H9 (cell line): ENCODE measurements at regions not wholly inside any gene's neighbourhood (a gene's known extent, or its start where the extent isn't known, plus 50 kb on each side); places are given as distances from the start of the nearest gene placed in this dataset.

Experiments
- DNase-seq: peaks from one replicate; pipeline ENCODE4 v3.0.0-alpha.2; 2017
- H2AFZ ChIP-seq: one replicate; pipeline ENCODE4 v1.6.1; 2013; ENCODE audit warnings: mild to moderate bottlenecking, low read length, control low read depth, moderate library complexity
- H2AK5ac ChIP-seq: 2 replicates; pipeline ENCODE4 v1.6.1; 2013; ENCODE audit warnings: low read length, control low read depth, mixed read lengths; ENCODE audit not compliant: insufficient read length
- H2BK120ac ChIP-seq: one replicate; pipeline ENCODE4 v1.6.1; 2013; ENCODE audit warnings: low read depth, mild to moderate bottlenecking, low read length, control low read depth, inconsistent platforms; ENCODE audit not compliant: poor library complexity, severe bottlenecking
- H2BK12ac ChIP-seq: 2 replicates; pipeline ENCODE4 v1.6.1; 2013; ENCODE audit warnings: low read length, control low read depth, mixed read lengths, low read depth; ENCODE audit not compliant: insufficient read length
- H2BK15ac ChIP-seq: 2 replicates; pipeline ENCODE4 v1.6.1; 2013; ENCODE audit warnings: low read depth, low read length, control low read depth
- H2BK20ac ChIP-seq: one replicate; pipeline ENCODE4 v1.6.1; 2013; ENCODE audit warnings: low read depth, mild to moderate bottlenecking, low read length, control low read depth, inconsistent platforms; ENCODE audit not compliant: poor library complexity, severe bottlenecking
- H2BK5ac ChIP-seq: 2 replicates; pipeline ENCODE4 v1.6.1; 2013; ENCODE audit warnings: low read length, control low read depth, mixed read lengths; ENCODE audit not compliant: insufficient read length
- H3K14ac ChIP-seq: 2 replicates; pipeline ENCODE4 v1.6.1; 2013; ENCODE audit warnings: low read length, control low read depth; ENCODE audit not compliant: insufficient read depth
- H3K18ac ChIP-seq: 2 replicates; pipeline ENCODE4 v1.6.1; 2013; ENCODE audit warnings: low read depth, mild to moderate bottlenecking, mixed read lengths, low read length, control low read depth; ENCODE audit not compliant: insufficient read length
- H3K23ac ChIP-seq: 2 replicates; pipeline ENCODE4 v1.6.1; 2013; ENCODE audit warnings: low read length, control low read depth, mixed read lengths, low read depth; ENCODE audit not compliant: insufficient read length
- H3K23me2 ChIP-seq: 2 replicates; pipeline ENCODE4 v1.6.1; 2013; ENCODE audit warnings: low read depth, mild to moderate bottlenecking, mixed read lengths, low read length, control low read depth; ENCODE audit not compliant: insufficient read length, poor library complexity, severe bottlenecking
- H3K27ac ChIP-seq: 2 replicates; pipeline ENCODE4 v1.5.1; 2013; ENCODE audit warnings: low read length, control low read depth, mixed read lengths, low read depth; ENCODE audit not compliant: insufficient read length
- H3K27me3 ChIP-seq: 2 replicates; pipeline ENCODE4 v1.6.1; 2013; ENCODE audit warnings: low read length, control low read depth, inconsistent platforms; ENCODE audit not compliant: insufficient read depth
- H3K4ac ChIP-seq: 2 replicates; pipeline ENCODE4 v1.6.1; 2013; ENCODE audit warnings: low read depth, mild to moderate bottlenecking, control low read depth, inconsistent platforms, low read length, moderate library complexity
- H3K4me1 ChIP-seq: 2 replicates; pipeline ENCODE4 v1.6.1; 2013; ENCODE audit warnings: low read length, control low read depth, inconsistent platforms; ENCODE audit not compliant: insufficient read depth
- H3K4me2 ChIP-seq: 2 replicates; pipeline ENCODE4 v1.6.1; 2013; ENCODE audit warnings: low read length, control low read depth, mixed read lengths; ENCODE audit not compliant: insufficient read length, insufficient read depth
- H3K56ac ChIP-seq: 2 replicates; pipeline ENCODE4 v1.6.1; 2013; ENCODE audit warnings: low read depth, mild to moderate bottlenecking, mixed read lengths, low read length, control low read depth; ENCODE audit not compliant: insufficient read length
- H3K79me1 ChIP-seq: 2 replicates; pipeline ENCODE4 v1.6.1; 2013; ENCODE audit warnings: low read depth, mild to moderate bottlenecking, moderate library complexity, low read length, control low read depth, inconsistent platforms; ENCODE audit not compliant: insufficient read depth, poor library complexity, severe bottlenecking
- H3K79me2 ChIP-seq: 2 replicates; pipeline ENCODE4 v1.6.1; 2013; ENCODE audit warnings: low read length, control low read depth, inconsistent platforms; ENCODE audit not compliant: insufficient read depth
- H3K9ac ChIP-seq: 2 replicates; pipeline ENCODE4 v1.6.1; 2013; ENCODE audit warnings: low read length, control low read depth, mixed read lengths; ENCODE audit not compliant: insufficient read length; ENCODE audit errors: extremely low read depth
- H3K9me3 ChIP-seq: one replicate; pipeline ENCODE4 v1.6.1; 2013; ENCODE audit warnings: low read depth, low read length, inconsistent platforms; ENCODE audit not compliant: control insufficient read depth
- H3T11ph ChIP-seq: one replicate; pipeline ENCODE4 v1.6.1; 2013; ENCODE audit warnings: mild to moderate bottlenecking, low read length, control low read depth, inconsistent platforms
- H4K20me1 ChIP-seq: one replicate; pipeline ENCODE4 v1.6.1; 2013; ENCODE audit not compliant: control insufficient read depth, insufficient read length, insufficient read depth
- H4K5ac ChIP-seq: 2 replicates; pipeline ENCODE4 v1.6.1; 2013; ENCODE audit warnings: low read depth, mild to moderate bottlenecking, mixed read lengths, low read length, control low read depth; ENCODE audit not compliant: insufficient read length
- H4K8ac ChIP-seq: replicated peaks from 2 replicates; pipeline ENCODE4 v1.6.1; 2013; ENCODE audit warnings: low read length, control low read depth, mixed read lengths, low read depth; ENCODE audit not compliant: insufficient read length
- H4K91ac ChIP-seq: 2 replicates; pipeline ENCODE4 v1.6.1; 2013; ENCODE audit warnings: low read depth, mild to moderate bottlenecking, moderate library complexity, mixed read lengths, low read length, control low read depth; ENCODE audit not compliant: insufficient read length
- H3K27ac Mint-ChIP-seq, 3 experiments: 2 replicates in 2 of 3; 3 replicates in 1 of 3; pipeline ENCODE4 v1.8.0; 2020 to 2021; ENCODE audit warnings: mixed read lengths in 3 of 3, mild to moderate bottlenecking in 1 of 3, moderate library complexity in 1 of 3
- H3K27me3 Mint-ChIP-seq: 2 replicates; pipeline ENCODE4 v1.8.0; 2021; ENCODE audit warnings: low read depth, mild to moderate bottlenecking, moderate library complexity, mixed read lengths
- H3K36me3 Mint-ChIP-seq, 3 experiments: 2 replicates in 2 of 3; 3 replicates in 1 of 3; pipeline ENCODE4 v1.8.0; 2020 to 2021; ENCODE audit warnings: low read depth in 3 of 3, mixed read lengths in 3 of 3; ENCODE audit not compliant: insufficient read depth in 1 of 3
- H3K4me1 Mint-ChIP-seq, 2 experiments: 2 replicates each; pipeline ENCODE4 v1.8.0; 2020; ENCODE audit warnings: mixed read lengths in 2 of 2
- H3K4me3 Mint-ChIP-seq, 2 experiments: 2 replicates in 1 of 2; 3 replicates in 1 of 2; pipeline ENCODE4 v1.8.0; 2020 to 2021; ENCODE audit warnings: mild to moderate bottlenecking in 2 of 2, mixed read lengths in 2 of 2, moderate library complexity in 1 of 2
- H3K9me3 Mint-ChIP-seq, 2 experiments: 2 replicates in 1 of 2; 3 replicates in 1 of 2; pipeline ENCODE4 v1.8.0; 2020; ENCODE audit warnings: mild to moderate bottlenecking in 2 of 2, mixed read lengths in 2 of 2, moderate library complexity in 1 of 2
- WGBS: extraction: QIAGEN DNeasy Blood & Tissue Kit; methylation state at CpG from one replicate; pipeline ENCODE4 v1.1.7; 2013; ENCODE audit warnings: missing lambda C conversion rate, low lambda C conversion rate, mixed read lengths; ENCODE audit not compliant: insufficient read length; ENCODE audit errors: extremely low coverage; 5-methylcytosine and 5-hydroxymethylcytosine counted together
- TF ChIP-seq, protein P1 (sequence below): fragments of 200-600 bp; sonication (generic); conservative IDR thresholded peaks from 3 replicates; pipeline ENCODE4 v1.8.0; 2021; ENCODE audit warnings: antibody characterized with exemption, mild to moderate bottlenecking

DNA sequence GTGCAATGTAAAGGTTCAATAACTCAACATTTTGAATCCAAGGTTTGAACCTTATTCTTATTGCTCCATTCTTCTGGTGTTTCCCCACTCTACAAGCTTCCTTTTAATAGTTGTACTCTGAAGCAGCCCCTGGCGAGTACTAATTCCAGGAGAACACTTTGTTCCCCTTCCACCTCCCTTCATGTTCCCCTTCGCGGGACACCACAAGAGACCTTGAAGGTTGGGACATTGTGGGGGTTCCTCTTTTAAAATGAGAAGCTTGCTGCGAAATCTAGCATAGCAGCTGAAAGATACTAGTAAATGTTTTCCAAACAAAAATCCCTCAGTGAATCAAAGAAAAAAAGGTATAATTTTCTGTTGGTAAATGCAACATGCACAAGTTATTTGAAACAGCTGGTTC is 626.3 kb upstream of the LRRC4C start:
- H3K27ac ChIP-seq: no peak overlapping the region
- H3K18ac ChIP-seq: no peak overlapping the region
- no peaks in the 10 kb centered on the region for H3K27me3 ChIP-seq
- H3K4me3 Mint-ChIP-seq: no peak overlapping the region
- H2AFZ ChIP-seq: no peak overlapping the region
- no peaks in the 10 kb centered on the region for H3K79me2 ChIP-seq
- no peak overlapping the region for H3K4ac ChIP-seq
- H3T11ph ChIP-seq: no peak overlapping the region
- H3K4me1 Mint-ChIP-seq: no peaks in the 10 kb centered on the region
- H4K20me1 ChIP-seq: no peaks in the 10 kb centered on the region
- no peak overlapping the region for H2BK5ac ChIP-seq
- H2BK120ac ChIP-seq: no peak overlapping the region
- H4K8ac ChIP-seq: no peak overlapping the region
- no peaks in the 10 kb centered on the region for H3K23me2 ChIP-seq
- TF ChIP-seq, protein P1, sequence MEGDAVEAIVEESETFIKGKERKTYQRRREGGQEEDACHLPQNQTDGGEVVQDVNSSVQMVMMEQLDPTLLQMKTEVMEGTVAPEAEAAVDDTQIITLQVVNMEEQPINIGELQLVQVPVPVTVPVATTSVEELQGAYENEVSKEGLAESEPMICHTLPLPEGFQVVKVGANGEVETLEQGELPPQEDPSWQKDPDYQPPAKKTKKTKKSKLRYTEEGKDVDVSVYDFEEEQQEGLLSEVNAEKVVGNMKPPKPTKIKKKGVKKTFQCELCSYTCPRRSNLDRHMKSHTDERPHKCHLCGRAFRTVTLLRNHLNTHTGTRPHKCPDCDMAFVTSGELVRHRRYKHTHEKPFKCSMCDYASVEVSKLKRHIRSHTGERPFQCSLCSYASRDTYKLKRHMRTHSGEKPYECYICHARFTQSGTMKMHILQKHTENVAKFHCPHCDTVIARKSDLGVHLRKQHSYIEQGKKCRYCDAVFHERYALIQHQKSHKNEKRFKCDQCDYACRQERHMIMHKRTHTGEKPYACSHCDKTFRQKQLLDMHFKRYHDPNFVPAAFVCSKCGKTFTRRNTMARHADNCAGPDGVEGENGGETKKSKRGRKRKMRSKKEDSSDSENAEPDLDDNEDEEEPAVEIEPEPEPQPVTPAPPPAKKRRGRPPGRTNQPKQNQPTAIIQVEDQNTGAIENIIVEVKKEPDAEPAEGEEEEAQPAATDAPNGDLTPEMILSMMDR: no peak
- no peak overlapping the region for H2AK5ac ChIP-seq
- no peak overlapping the region for H2BK20ac ChIP-seq
- no peak overlapping the region for H3K56ac ChIP-seq
- no peaks in the 10 kb centered on the region for H3K27me3 Mint-ChIP-seq
- no peak overlapping the region for H4K91ac ChIP-seq
- no peaks in the 10 kb centered on the region for H3K4me1 ChIP-seq
- H3K4me2 ChIP-seq: no peak overlapping the region
- no peak for DNase-seq
- no peak overlapping the region for H2BK12ac ChIP-seq
- no peaks in the 10 kb centered on the region for H3K36me3 Mint-ChIP-seq
- no peak overlapping the region for H4K5ac ChIP-seq
- H3K14ac ChIP-seq: no peak overlapping the region
- no peak overlapping the region for H3K23ac ChIP-seq
- H3K9me3 ChIP-seq: no peaks in the 10 kb centered on the region
- no peaks in the 10 kb centered on the region for H3K9me3 Mint-ChIP-seq
- no peak overlapping the region for H3K27ac Mint-ChIP-seq
- no peaks in the 10 kb centered on the region for H3K79me1 ChIP-seq
- H3K9ac ChIP-seq: no peak overlapping the region
- WGBS: no CpG with 5 or more reads among the region's 4 CpGs
- no peak overlapping the region for H2BK15ac ChIP-seq
